PC-3 (cell line): ENCODE measurements at regions not wholly inside any gene's neighbourhood (a gene's known extent, or its start where the extent isn't known, plus 50 kb on each side); places are given as distances from the start of the nearest gene placed in this dataset.

ENCODE experiments used
- ATAC-seq: fragments of 200-7000 bp; cut with Tn5 transposase; 2 replicates; pipeline ENCODE4 v1.9.1; 2020; ENCODE audit warnings: mild to moderate bottlenecking, moderate library complexity
- BruUV-seq: library from RNA; stranded (reverse); fragments of 400-500 nt; replicated peaks from 2 replicates; lab custom pipeline; 2021; lab: Mats Ljungman, UMichigan
- CTCF ChIA-PET: fragments of 300-600 bp; sonication (Branson Sonifier 250); formaldehyde crosslinking; loops from one replicate; lab custom pipeline; 2022; ENCODE audit warnings: antibody characterized with exemption; lab: Charles Lee
- POLR2A ChIA-PET: fragments of 300-600 bp; sonication (Branson Sonifier 250); formaldehyde crosslinking; loops from one replicate; lab custom pipeline; 2022; ENCODE audit warnings: antibody characterized with exemption; ENCODE audit not compliant: unreplicated experiment; lab: Charles Lee
- DNase-seq: peaks from one replicate; pipeline ENCODE4 v3.0.0-alpha.2; 2015
- H2AFZ ChIP-seq: fragments of 300-600 bp; sonication (generic); 2 replicates; pipeline ENCODE4 v1.6.0; 2016; ENCODE audit warnings: antibody characterized with exemption, low read length
- H3F3A ChIP-seq: fragments of 300-600 bp; sonication (generic); one replicate; pipeline ENCODE4 v1.6.0; 2017; ENCODE audit warnings: antibody characterized with exemption, low read length, control low read depth, mild to moderate bottlenecking; ENCODE audit not compliant: unreplicated experiment
- H3K27ac ChIP-seq: fragments of 300-600 bp; sonication (generic); 2 replicates; pipeline ENCODE4 v1.5.1; 2016; ENCODE audit warnings: mild to moderate bottlenecking, low read length
- H3K27me3 ChIP-seq: fragments of 300-600 bp; sonication (generic); 2 replicates; pipeline ENCODE4 v1.6.1; 2016; ENCODE audit warnings: low read length, mixed read lengths
- H3K36me3 ChIP-seq: fragments of 300-600 bp; sonication (generic); 2 replicates; pipeline ENCODE4 v1.6.1; 2016; ENCODE audit warnings: low read depth, mixed run types, low read length, mixed read lengths
- H3K4me1 ChIP-seq: fragments of 300-600 bp; sonication (generic); 2 replicates; pipeline ENCODE4 v1.5.1; 2016; ENCODE audit warnings: low read length; ENCODE audit not compliant: insufficient read depth
- H3K4me2 ChIP-seq: fragments of 300-600 bp; sonication (generic); 2 replicates; pipeline ENCODE4 v1.6.0; 2016; ENCODE audit warnings: low read length
- H3K4me3 ChIP-seq: fragments of 300-600 bp; sonication (generic); 2 replicates; pipeline ENCODE4 v1.5.1; 2016; ENCODE audit warnings: mild to moderate bottlenecking, low read length, mixed read lengths
- H3K79me2 ChIP-seq: fragments of 300-600 bp; sonication (generic); 2 replicates; pipeline ENCODE4 v1.6.1; 2017; ENCODE audit warnings: low read length, mixed read lengths
- H3K9ac ChIP-seq: fragments of 300-600 bp; sonication (generic); 2 replicates; pipeline ENCODE4 v1.6.0; 2016; ENCODE audit warnings: mild to moderate bottlenecking, low read length
- H3K9me2 ChIP-seq: fragments of 300-600 bp; sonication (generic); replicated peaks from 2 replicates; pipeline ENCODE4 v1.6.1; 2016; ENCODE audit warnings: mixed run types, low read length, mixed read lengths
- H3K9me3 ChIP-seq: fragments of 300-600 bp; sonication (generic); 2 replicates; pipeline ENCODE4 v1.6.1; 2016; ENCODE audit warnings: low read length, mixed read lengths
- H4K20me1 ChIP-seq: fragments of 300-600 bp; sonication (generic); 2 replicates; pipeline ENCODE4 v1.6.1; 2016; ENCODE audit warnings: low read length, mixed read lengths
- EZH2 ChIP-seq: fragments of 300-600 bp; sonication (generic); IDR thresholded peaks from one replicate; pipeline ENCODE4 v1.6.1; 2017; ENCODE audit warnings: antibody characterized with exemption, mild to moderate bottlenecking, low read length; ENCODE audit not compliant: unreplicated experiment
- EZH2phosphoT487 ChIP-seq: fragments of 300-600 bp; sonication (generic); IDR thresholded peaks from 2 replicates; pipeline ENCODE4 v1.6.1; 2018; ENCODE audit warnings: mild to moderate bottlenecking, antibody characterized with exemption, low read length, borderline replicate concordance
- intact Hi-C: fragments of 100-400 bp; cut with micrococcal nuclease; formaldehyde crosslinking; loops from 2 replicates; pipeline ENCODE4 v1.9.0; 2023
- TF ChIP-seq, protein P1 (sequence below): fragments of 300-600 bp; sonication (generic); conservative IDR thresholded peaks from 2 replicates; pipeline ENCODE4 v1.5.1; 2017; ENCODE audit warnings: antibody characterized with exemption, low read depth, mild to moderate bottlenecking, low read length

GRCh38 chr6:80603679-80604078, 497.2 kb downstream of the BCKDHB start:
- H3K9ac ChIP-seq = no peak overlapping the region
- H3K79me2 ChIP-seq = no peaks in the 10 kb centered on the region
- H3K27ac ChIP-seq = no peak overlapping the region
- BruUV-seq = no TSS peak
- no peak overlapping the region for H2AFZ ChIP-seq
- ChIA-PET POLR2A (no interaction called here), CTCF (no interaction called here)
- H3K9me3 ChIP-seq = no peaks in the 10 kb centered on the region
- no peak for DNase-seq
- H4K20me1 ChIP-seq = no peaks in the 10 kb centered on the region
- H3K27me3 ChIP-seq = no peaks in the 10 kb centered on the region
- H3K4me3 ChIP-seq = no peak overlapping the region
- TF ChIP-seq, protein P1, sequence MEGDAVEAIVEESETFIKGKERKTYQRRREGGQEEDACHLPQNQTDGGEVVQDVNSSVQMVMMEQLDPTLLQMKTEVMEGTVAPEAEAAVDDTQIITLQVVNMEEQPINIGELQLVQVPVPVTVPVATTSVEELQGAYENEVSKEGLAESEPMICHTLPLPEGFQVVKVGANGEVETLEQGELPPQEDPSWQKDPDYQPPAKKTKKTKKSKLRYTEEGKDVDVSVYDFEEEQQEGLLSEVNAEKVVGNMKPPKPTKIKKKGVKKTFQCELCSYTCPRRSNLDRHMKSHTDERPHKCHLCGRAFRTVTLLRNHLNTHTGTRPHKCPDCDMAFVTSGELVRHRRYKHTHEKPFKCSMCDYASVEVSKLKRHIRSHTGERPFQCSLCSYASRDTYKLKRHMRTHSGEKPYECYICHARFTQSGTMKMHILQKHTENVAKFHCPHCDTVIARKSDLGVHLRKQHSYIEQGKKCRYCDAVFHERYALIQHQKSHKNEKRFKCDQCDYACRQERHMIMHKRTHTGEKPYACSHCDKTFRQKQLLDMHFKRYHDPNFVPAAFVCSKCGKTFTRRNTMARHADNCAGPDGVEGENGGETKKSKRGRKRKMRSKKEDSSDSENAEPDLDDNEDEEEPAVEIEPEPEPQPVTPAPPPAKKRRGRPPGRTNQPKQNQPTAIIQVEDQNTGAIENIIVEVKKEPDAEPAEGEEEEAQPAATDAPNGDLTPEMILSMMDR = no peak
- TF ChIP-seq EZH2 (no peak), EZH2phosphoT487 (no peak)
- ATAC-seq = no peak
- H3K4me1 ChIP-seq = peaks cover 28% of the 10 kb centered on the region
- H3K36me3 ChIP-seq = no peaks in the 10 kb centered on the region
- no peaks in the 10 kb centered on the region for H3K9me2 ChIP-seq
- H3K4me2 ChIP-seq = no peak overlapping the region
- intact Hi-C loops = loop anchor here (2.0 to 10.0 kb wide), 2 partner anchors 265 to 389 kb away; no protein-coding TSS in a partner anchor
- no peaks in the 10 kb centered on the region for H3F3A ChIP-seq

DNA sequence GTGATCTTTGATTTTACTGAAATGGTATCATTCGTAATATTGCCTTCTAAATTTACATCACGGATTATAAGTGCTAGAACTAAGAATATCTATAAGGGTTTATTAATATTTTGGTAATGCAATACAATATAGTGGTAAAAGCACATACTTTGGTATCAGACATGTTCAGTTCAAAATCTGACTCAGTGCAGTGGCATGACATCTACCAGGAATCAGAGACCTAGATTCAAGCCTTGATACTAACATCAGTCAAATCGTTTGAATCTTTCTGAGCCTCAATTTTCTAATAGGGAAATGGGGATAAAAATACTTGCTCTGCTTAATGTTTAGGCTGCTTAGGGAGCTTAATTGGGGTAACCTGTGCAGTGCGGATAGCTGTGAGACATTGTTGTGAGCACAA, 488.0 kb downstream of the BCKDHB start:
- CTCF ChIA-PET = no interaction called here
- Histone ChIP-seq H3K9me3 (no peaks in the 10 kb centered on the region), H2AFZ (no peak overlapping the region), H3K27ac (no peak overlapping the region), H3K36me3 (no peaks in the 10 kb centered on the region), H3K9ac (no peak overlapping the region), H3K27me3 (no peaks in the 10 kb centered on the region), H3K4me1 (no peaks in the 10 kb centered on the region), H3K4me3 (no peak overlapping the region), H3K4me2 (no peak overlapping the region), H4K20me1 (no peaks in the 10 kb centered on the region), H3K79me2 (no peaks in the 10 kb centered on the region), H3K9me2 (no peaks in the 10 kb centered on the region), H3F3A (no peaks in the 10 kb centered on the region)
- DNase-seq (no peak), ATAC-seq (no peak)
- POLR2A ChIA-PET = no interaction called here
- TF ChIP-seq EZH2phosphoT487 (no peak), EZH2 (no peak)
- TF ChIP-seq, protein P1 = no peak
- no TSS peak for BruUV-seq
- intact Hi-C loops = no loop called here

- Histone ChIP-seq H3K4me3 (no peak overlapping the region), H3K9ac (no peak overlapping the region), H3K4me1 (no peaks in the 10 kb centered on the region), H3K36me3 (no peaks in the 10 kb centered on the region), H4K20me1 (no peaks in the 10 kb centered on the region), H3K27ac (no peak overlapping the region), H3K4me2 (no peak overlapping the region), H2AFZ (no peak overlapping the region), H3K27me3 (no peaks in the 10 kb centered on the region), H3K79me2 (no peaks in the 10 kb centered on the region), H3F3A (no peaks in the 10 kb centered on the region), H3K9me3 (no peaks in the 10 kb centered on the region), H3K9me2 (no peaks in the 10 kb centered on the region)
- ATAC-seq = no peak
- ChIA-PET POLR2A (no interaction called here), CTCF (no interaction called here)
- BruUV-seq = no TSS peak
- intact Hi-C loops = no loop called here
- DNase-seq = no peak
- no peak for TF ChIP-seq EZH2
- no peak for TF ChIP-seq EZH2phosphoT487
- TF ChIP-seq, protein P1 = no peak
Measured at GRCh38 chr6:80592436-80592835, 486.0 kb downstream of the BCKDHB start.
